Gastrocnemius medialis (tissue), 4 donors: ENCODE measurements at regions not wholly inside any gene's neighbourhood (a gene's known extent, or its start where the extent isn't known, plus 50 kb on each side); places are given as distances from the start of the nearest gene placed in this dataset.

Source experiments
- POLR2A ChIP-seq, 2 donors: fragments of 450-650 bp; IDR thresholded peaks; one replicate each; pipeline ENCODE4 v1.6.1; 2017; ENCODE audit warnings: antibody characterized with exemption in 2 of 2, mild to moderate bottlenecking in 2 of 2, moderate library complexity in 2 of 2
- TF ChIP-seq, protein P1 (sequence below), 5 experiments: fragments of 450-650 bp in 3 of 5; fragments of 200-600 bp in 2 of 5; sonication (generic) in 2 of 5; IDR thresholded peaks in 4 of 5; conservative IDR thresholded peaks in 1 of 5; 1 replicate in 4 of 5; 2 replicates in 1 of 5; pipeline ENCODE4 v1.5.1; 2016 to 2019; ENCODE audit warnings: antibody characterized with exemption in 5 of 5, mild to moderate bottlenecking in 3 of 5, moderate library complexity in 3 of 5

DNA sequence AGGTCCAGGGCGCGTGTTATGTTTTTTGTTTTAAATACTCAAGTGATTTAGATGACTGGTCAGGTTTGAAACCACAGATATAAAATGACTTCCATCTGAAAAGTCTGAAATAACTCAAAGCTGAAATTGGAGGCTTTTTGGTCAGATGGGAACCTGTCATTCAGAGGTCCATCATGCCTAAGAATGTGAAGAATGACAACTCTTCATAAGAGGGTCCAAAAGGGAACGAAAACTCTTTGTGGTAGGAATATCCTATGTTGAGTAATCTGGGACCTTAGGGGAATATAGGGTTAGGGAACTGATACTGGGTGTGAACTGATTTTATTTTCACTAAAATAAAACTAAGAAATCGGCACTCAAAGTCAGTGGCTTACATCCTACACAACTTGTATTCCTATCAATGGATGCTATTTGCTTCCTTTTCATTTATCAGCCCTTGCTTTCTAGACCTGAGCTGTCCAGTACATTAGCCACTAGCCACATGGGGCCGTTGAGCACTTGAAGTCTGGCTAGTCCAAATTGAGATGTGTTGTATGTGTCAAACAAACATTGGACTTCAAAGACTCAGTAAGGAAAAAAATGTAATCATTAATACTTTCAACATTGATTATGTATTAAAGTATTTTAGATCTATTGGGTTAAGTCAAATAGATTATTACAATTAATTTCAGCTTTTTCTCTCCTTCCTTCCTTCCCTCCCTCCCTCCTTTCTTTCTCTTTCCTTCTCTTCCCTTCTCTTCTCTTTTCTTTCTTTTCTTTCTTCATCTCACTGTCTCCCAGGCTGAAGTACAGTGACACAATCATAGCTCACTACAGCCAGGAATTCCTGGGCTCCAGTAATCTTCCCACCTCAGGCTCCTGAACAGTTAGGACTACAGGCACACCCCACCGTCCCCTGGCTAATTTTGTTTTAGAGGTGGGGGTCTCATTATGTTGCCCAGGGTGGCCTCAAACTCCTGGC is 56.5 kb upstream of the KDM7A start:
- TF ChIP-seq, protein P1, sequence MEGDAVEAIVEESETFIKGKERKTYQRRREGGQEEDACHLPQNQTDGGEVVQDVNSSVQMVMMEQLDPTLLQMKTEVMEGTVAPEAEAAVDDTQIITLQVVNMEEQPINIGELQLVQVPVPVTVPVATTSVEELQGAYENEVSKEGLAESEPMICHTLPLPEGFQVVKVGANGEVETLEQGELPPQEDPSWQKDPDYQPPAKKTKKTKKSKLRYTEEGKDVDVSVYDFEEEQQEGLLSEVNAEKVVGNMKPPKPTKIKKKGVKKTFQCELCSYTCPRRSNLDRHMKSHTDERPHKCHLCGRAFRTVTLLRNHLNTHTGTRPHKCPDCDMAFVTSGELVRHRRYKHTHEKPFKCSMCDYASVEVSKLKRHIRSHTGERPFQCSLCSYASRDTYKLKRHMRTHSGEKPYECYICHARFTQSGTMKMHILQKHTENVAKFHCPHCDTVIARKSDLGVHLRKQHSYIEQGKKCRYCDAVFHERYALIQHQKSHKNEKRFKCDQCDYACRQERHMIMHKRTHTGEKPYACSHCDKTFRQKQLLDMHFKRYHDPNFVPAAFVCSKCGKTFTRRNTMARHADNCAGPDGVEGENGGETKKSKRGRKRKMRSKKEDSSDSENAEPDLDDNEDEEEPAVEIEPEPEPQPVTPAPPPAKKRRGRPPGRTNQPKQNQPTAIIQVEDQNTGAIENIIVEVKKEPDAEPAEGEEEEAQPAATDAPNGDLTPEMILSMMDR (IDR thresholded peaks at IDR 0.05 in 4 of 5, conservative IDR thresholded peaks at IDR 0.05 in 1 of 5), result no peak
- TF ChIP-seq POLR2A (IDR thresholded peaks at IDR 0.05), result no peak
